Kidney (tissue), 13 donors: ENCODE measurements at regions not wholly inside any gene's neighbourhood (a gene's known extent, or its start where the extent isn't known, plus 50 kb on each side); places are given as distances from the start of the nearest gene placed in this dataset.

ENCODE experiments used
- DNase-seq, 5 donors: peaks; one replicate each; pipeline ENCODE4 v3.0.0-alpha.2; 2013 to 2020
- FAIRE-seq: peaks from 2 replicates; lab custom pipeline; 2012; peaks lifted over from hg19 to GRCh38; lab: Jason Lieb, UNC
- H3K27ac ChIP-seq, 2 donors: one replicate each; pipeline ENCODE4 v1.7.0; 2013; ENCODE audit warnings: low read depth in 2 of 2, low read length in 2 of 2, inconsistent platforms in 1 of 2
- H3K27me3 ChIP-seq: one replicate; pipeline ENCODE4 v1.7.1; 2013; ENCODE audit warnings: low read length, inconsistent platforms; ENCODE audit not compliant: control insufficient read depth, insufficient read depth
- H3K36me3 ChIP-seq, 3 donors: one replicate each; pipeline versions ENCODE4 v1.7.0 to v1.7.1; 2013; ENCODE audit warnings: low read length in 3 of 3, control low read depth in 1 of 3, inconsistent platforms in 1 of 3; ENCODE audit not compliant: insufficient read depth in 3 of 3, control insufficient read depth in 2 of 3
- H3K4me1 ChIP-seq, 3 donors: one replicate each; pipeline versions ENCODE4 v1.7.0 to v1.7.1; 2013; ENCODE audit warnings: low read length in 3 of 3, inconsistent platforms in 1 of 3, low read depth in 1 of 3; ENCODE audit not compliant: control insufficient read depth in 2 of 3, insufficient read depth in 2 of 3
- H3K4me3 ChIP-seq, 3 donors: one replicate each; pipeline versions ENCODE4 v1.7.0 to v1.8.1; 2013; ENCODE audit warnings: low read length in 3 of 3, control low read depth in 1 of 3, inconsistent platforms in 1 of 3
- H3K9ac ChIP-seq, 3 donors: one replicate each; pipeline versions ENCODE4 v1.7.0 to v1.7.1; 2013; ENCODE audit warnings: low read length in 3 of 3, control low read depth in 1 of 3, inconsistent platforms in 1 of 3
- H3K9me3 ChIP-seq, 3 donors: one replicate each; pipeline versions ENCODE4 v1.7.0 to v1.7.1; 2013; ENCODE audit warnings: low read length in 3 of 3, control low read depth in 1 of 3, inconsistent platforms in 1 of 3; ENCODE audit not compliant: control insufficient read depth in 2 of 3, insufficient read depth in 1 of 3
- CTCF ChIP-seq: IDR thresholded peaks from 3 replicates; pipeline ENCODE4 v1.5.1; 2012; ENCODE audit warnings: mild to moderate bottlenecking, moderate library complexity, borderline replicate concordance; ENCODE audit not compliant: insufficient read depth; ENCODE audit errors: extremely low read depth
- intact Hi-C: fragments of 100-400 bp; cut with DNase I; formaldehyde crosslinking; loops from one replicate; pipeline ENCODE4 v1.11.1; 2022
- donor health status: control.
- donor health status: control.
- donor health status: control.
- donor health status: control.
- donor health status: control.
- donor health status: DM: yes; HTN: yes; CAD: no.
- donor health status: Normal renal cell carcinoma (clear cell type).

GRCh38 chr9:24359046-24359445, 186.7 kb downstream of the IZUMO3 start:
- Histone ChIP-seq H3K9me3 (peaks cover 0 to 15% (median 0%) of the 10 kb centered on the region in 3 donors), H3K4me3 (no peak overlapping the region), H3K36me3 (no peaks in the 10 kb centered on the region), H3K27ac (no peak overlapping the region), H3K4me1 (no peaks in the 10 kb centered on the region), H3K9ac (no peak overlapping the region), H3K27me3 (no peaks in the 10 kb centered on the region)
- FAIRE-seq (no peak), DNase-seq (no peak)
- intact Hi-C loops: no loop called here
- no peak for TF ChIP-seq CTCF

GRCh38 chr9:24351973-24352372, 193.7 kb downstream of the IZUMO3 start:
- Histone ChIP-seq H3K9ac (no peak overlapping the region), H3K27ac (no peak overlapping the region), H3K27me3 (no peaks in the 10 kb centered on the region), H3K36me3 (no peaks in the 10 kb centered on the region), H3K9me3 (peaks cover 0 to 3% (median 0%) of the 10 kb centered on the region in 3 donors), H3K4me3 (no peak overlapping the region), H3K4me1 (no peaks in the 10 kb centered on the region)
- DNase-seq (no peak), FAIRE-seq (no peak)
- intact Hi-C loops: no loop called here
- no peak for TF ChIP-seq CTCF

GRCh38 chr9:24351258-24351657, 194.4 kb downstream of the IZUMO3 start:
- FAIRE-seq: no peak
- Histone ChIP-seq H3K36me3 (no peaks in the 10 kb centered on the region), H3K9ac (no peak overlapping the region), H3K27me3 (no peaks in the 10 kb centered on the region), H3K4me1 (no peaks in the 10 kb centered on the region), H3K4me3 (no peak overlapping the region), H3K9me3 (no peaks in the 10 kb centered on the region), H3K27ac (no peak overlapping the region)
- intact Hi-C loops: no loop called here
- TF ChIP-seq CTCF: no peak
- DNase-seq: no peak

GRCh38 chr9:24342457-24342856, 203.2 kb downstream of the IZUMO3 start:
- no peaks in the 10 kb centered on the region for H3K27me3 ChIP-seq
- FAIRE-seq: no peak
- H3K9ac ChIP-seq: no peak overlapping the region
- intact Hi-C loops: no loop called here
- no peak for DNase-seq
- no peak for TF ChIP-seq CTCF
- no peak overlapping the region for H3K27ac ChIP-seq
- no peaks in the 10 kb centered on the region for H3K9me3 ChIP-seq
- no peaks in the 10 kb centered on the region for H3K4me1 ChIP-seq
- no peak overlapping the region for H3K4me3 ChIP-seq
- no peaks in the 10 kb centered on the region for H3K36me3 ChIP-seq
